ENCODE measurements at regions not wholly inside any gene's neighbourhood (a gene's known extent, or its start where the extent isn't known, plus 50 kb on each side); places are given as distances from the start of the nearest gene placed in this dataset.

- Histone ChIP-seq H3K9me3 (ENCODE audit: control insufficient read depth in 1 of 2, low read length in 2 of 2) (no peaks in the 10 kb centered on the region), H3K27ac (ENCODE audit: low read depth, low read length) (no peak overlapping the region), H3K27me3 (ENCODE audit: control insufficient read depth in 1 of 2, insufficient read depth in 2 of 2, low read length in 2 of 2) (no peaks in the 10 kb centered on the region), H3K9ac (ENCODE audit: low read depth in 1 of 2, low read length in 2 of 2) (no peak overlapping the region), H3K36me3 (ENCODE audit: control insufficient read depth in 1 of 2, insufficient read depth in 2 of 2, low read length in 2 of 2) (no peaks in the 10 kb centered on the region), H3K4me1 (ENCODE audit: control insufficient read depth in 1 of 2, insufficient read depth in 2 of 2, low read length in 2 of 2) (peaks cover 29 to 41% of the 10 kb centered on the region in 2 donors), H3K4me3 (ENCODE audit: low read depth in 1 of 2, low read length in 2 of 2) (no peak overlapping the region)
These were observed 142.6 kb downstream of the AASDH start for GRCh38 chr4:56244681-56245080.

DNA sequence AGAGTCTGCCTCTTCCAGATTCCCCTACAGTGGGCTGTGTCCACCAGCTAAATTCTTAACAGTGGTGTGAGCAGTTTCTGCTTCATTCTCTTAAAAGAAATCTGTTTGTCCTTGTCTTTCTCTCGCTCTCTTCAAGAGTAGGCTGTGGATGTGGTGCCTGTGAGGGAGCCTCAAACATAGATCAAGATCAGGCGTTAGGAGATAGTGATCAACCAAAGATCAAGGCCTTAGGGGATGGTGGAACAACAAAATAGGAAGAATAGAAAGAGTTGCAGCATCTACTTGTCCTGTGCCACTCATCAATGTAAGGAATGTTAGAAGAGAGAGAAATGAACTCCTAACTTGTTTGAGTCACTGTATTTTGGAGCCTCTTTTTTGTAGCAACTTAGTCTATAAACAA, 144.2 kb downstream of the AASDH start:
- Histone ChIP-seq H3K36me3 (ENCODE audit: control insufficient read depth in 1 of 2, insufficient read depth in 2 of 2, low read length in 2 of 2) (no peaks in the 10 kb centered on the region), H3K4me1 (ENCODE audit: control insufficient read depth in 1 of 2, insufficient read depth in 2 of 2, low read length in 2 of 2) (peaks cover 29 to 41% of the 10 kb centered on the region in 2 donors), H3K4me3 (ENCODE audit: low read depth in 1 of 2, low read length in 2 of 2) (no peak overlapping the region), H3K9ac (ENCODE audit: low read depth in 1 of 2, low read length in 2 of 2) (no peak overlapping the region), H3K27ac (ENCODE audit: low read depth, low read length) (no peak overlapping the region), H3K9me3 (ENCODE audit: control insufficient read depth in 1 of 2, low read length in 2 of 2) (no peaks in the 10 kb centered on the region), H3K27me3 (ENCODE audit: control insufficient read depth in 1 of 2, insufficient read depth in 2 of 2, low read length in 2 of 2) (no peaks in the 10 kb centered on the region)

DNA sequence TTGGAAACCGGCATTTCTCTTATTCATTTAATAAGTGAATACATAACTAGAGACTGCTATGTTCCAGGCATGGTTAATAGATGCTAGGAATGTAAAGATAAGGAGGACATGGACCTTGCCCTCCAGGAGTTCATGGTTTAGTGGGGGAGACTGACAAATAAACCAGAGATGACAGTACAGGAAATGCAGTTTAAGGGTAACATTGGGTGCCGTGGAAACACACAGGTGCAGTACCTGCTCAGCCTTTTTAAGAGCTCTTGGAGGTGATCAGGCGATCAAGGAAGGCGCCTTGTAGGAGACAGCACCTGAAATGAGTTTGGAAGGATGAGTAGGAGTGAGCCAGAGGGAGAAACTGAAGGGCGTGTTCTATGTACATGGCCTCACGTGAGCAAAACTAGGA, 145.8 kb downstream of the AASDH start:
- H3K36me3 ChIP-seq (ENCODE audit: control insufficient read depth in 1 of 2, insufficient read depth in 2 of 2, low read length in 2 of 2): no peaks in the 10 kb centered on the region
- H3K9ac ChIP-seq (ENCODE audit: low read depth in 1 of 2, low read length in 2 of 2): no peak overlapping the region
- peak overlapping the region in 1 of 2 donors; percentile 40 for H3K4me3 ChIP-seq (ENCODE audit: low read depth in 1 of 2, low read length in 2 of 2)
- H3K27ac ChIP-seq (ENCODE audit: low read depth, low read length): peak overlapping the region; percentile 5
- peaks cover 29% of the 10 kb centered on the region in 2 donors for H3K4me1 ChIP-seq (ENCODE audit: control insufficient read depth in 1 of 2, insufficient read depth in 2 of 2, low read length in 2 of 2)
- no peaks in the 10 kb centered on the region for H3K27me3 ChIP-seq (ENCODE audit: control insufficient read depth in 1 of 2, insufficient read depth in 2 of 2, low read length in 2 of 2)
- no peaks in the 10 kb centered on the region for H3K9me3 ChIP-seq (ENCODE audit: control insufficient read depth in 1 of 2, low read length in 2 of 2)

- Histone ChIP-seq H3K27me3 (ENCODE audit: control insufficient read depth in 1 of 2, insufficient read depth in 2 of 2, low read length in 2 of 2) (no peaks in the 10 kb centered on the region), H3K36me3 (ENCODE audit: control insufficient read depth in 1 of 2, insufficient read depth in 2 of 2, low read length in 2 of 2) (no peaks in the 10 kb centered on the region), H3K4me3 (ENCODE audit: low read depth in 1 of 2, low read length in 2 of 2) (peak overlapping the region in 1 of 2 donors; percentile 40), H3K9me3 (ENCODE audit: control insufficient read depth in 1 of 2, low read length in 2 of 2) (no peaks in the 10 kb centered on the region), H3K4me1 (ENCODE audit: control insufficient read depth in 1 of 2, insufficient read depth in 2 of 2, low read length in 2 of 2) (peaks cover 24 to 33% of the 10 kb centered on the region in 2 donors), H3K9ac (ENCODE audit: low read depth in 1 of 2, low read length in 2 of 2) (peak overlapping the region in 1 of 2 donors; percentile 4), H3K27ac (ENCODE audit: low read depth, low read length) (no peak overlapping the region)
These were observed 146.6 kb downstream of the AASDH start for GRCh38 chr4:56240554-56241174.

GRCh38 chr4:56238251-56238650, 149.0 kb downstream of the AASDH start:
- Histone ChIP-seq H3K36me3 (ENCODE audit: control insufficient read depth in 1 of 2, insufficient read depth in 2 of 2, low read length in 2 of 2) (no peaks in the 10 kb centered on the region), H3K4me1 (ENCODE audit: control insufficient read depth in 1 of 2, insufficient read depth in 2 of 2, low read length in 2 of 2) (peaks cover 27 to 28% of the 10 kb centered on the region in 2 donors), H3K9ac (ENCODE audit: low read depth in 1 of 2, low read length in 2 of 2) (no peak overlapping the region), H3K27me3 (ENCODE audit: control insufficient read depth in 1 of 2, insufficient read depth in 2 of 2, low read length in 2 of 2) (no peaks in the 10 kb centered on the region), H3K27ac (ENCODE audit: low read depth, low read length) (no peak overlapping the region), H3K4me3 (ENCODE audit: low read depth in 1 of 2, low read length in 2 of 2) (no peak overlapping the region), H3K9me3 (ENCODE audit: control insufficient read depth in 1 of 2, low read length in 2 of 2) (no peaks in the 10 kb centered on the region)

DNA sequence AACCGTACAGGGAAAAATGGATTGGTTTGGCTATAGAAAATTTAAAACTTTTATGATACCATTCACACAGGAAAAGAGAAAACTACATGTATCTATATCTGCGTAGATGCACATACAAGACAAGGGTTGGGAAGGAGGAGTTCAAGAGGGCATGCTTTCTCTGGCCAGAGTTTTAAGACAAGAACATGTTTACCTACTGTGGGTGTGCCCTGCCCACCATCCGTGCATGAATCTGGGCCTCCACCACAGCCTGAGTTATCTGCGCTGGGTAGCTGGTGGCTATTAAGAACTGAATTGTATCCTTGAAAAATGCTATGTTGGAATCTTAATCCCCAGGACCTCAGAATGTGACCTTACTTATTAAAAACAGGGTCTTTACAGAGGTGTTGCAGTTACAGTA, 151.6 kb downstream of the AASDH start:
- Histone ChIP-seq H3K27me3 (ENCODE audit: control insufficient read depth in 1 of 2, insufficient read depth in 2 of 2, low read length in 2 of 2) (no peaks in the 10 kb centered on the region), H3K36me3 (ENCODE audit: control insufficient read depth in 1 of 2, insufficient read depth in 2 of 2, low read length in 2 of 2) (no peaks in the 10 kb centered on the region), H3K9ac (ENCODE audit: low read depth in 1 of 2, low read length in 2 of 2) (no peak overlapping the region), H3K27ac (ENCODE audit: low read depth, low read length) (no peak overlapping the region), H3K4me3 (ENCODE audit: low read depth in 1 of 2, low read length in 2 of 2) (no peak overlapping the region), H3K4me1 (ENCODE audit: control insufficient read depth in 1 of 2, insufficient read depth in 2 of 2, low read length in 2 of 2) (peaks cover 13% of the 10 kb centered on the region in 2 donors), H3K9me3 (ENCODE audit: control insufficient read depth in 1 of 2, low read length in 2 of 2) (peaks cover 0 to 2% of the 10 kb centered on the region in 2 donors)

- Histone ChIP-seq H3K27ac (ENCODE audit: low read depth, low read length) (no peak overlapping the region), H3K27me3 (ENCODE audit: control insufficient read depth in 1 of 2, insufficient read depth in 2 of 2, low read length in 2 of 2) (no peaks in the 10 kb centered on the region), H3K36me3 (ENCODE audit: control insufficient read depth in 1 of 2, insufficient read depth in 2 of 2, low read length in 2 of 2) (no peaks in the 10 kb centered on the region), H3K4me1 (ENCODE audit: control insufficient read depth in 1 of 2, insufficient read depth in 2 of 2, low read length in 2 of 2) (peaks cover 8 to 14% of the 10 kb centered on the region in 2 donors), H3K4me3 (ENCODE audit: low read depth in 1 of 2, low read length in 2 of 2) (no peak overlapping the region), H3K9ac (ENCODE audit: low read depth in 1 of 2, low read length in 2 of 2) (no peak overlapping the region), H3K9me3 (ENCODE audit: control insufficient read depth in 1 of 2, low read length in 2 of 2) (peaks cover 0 to 2% of the 10 kb centered on the region in 2 donors)
These were observed 152.3 kb downstream of the AASDH start for GRCh38 chr4:56235011-56235410.

- Histone ChIP-seq H3K4me3 (ENCODE audit: low read depth in 1 of 2, low read length in 2 of 2) (no peak overlapping the region), H3K4me1 (ENCODE audit: control insufficient read depth in 1 of 2, insufficient read depth in 2 of 2, low read length in 2 of 2) (peaks cover 8 to 20% of the 10 kb centered on the region in 2 donors), H3K9ac (ENCODE audit: low read depth in 1 of 2, low read length in 2 of 2) (no peak overlapping the region)
These were observed 153.2 kb downstream of the AASDH start for GRCh38 chr4:56234098-56234497.

GRCh38 chr4:56231410-56231809, 155.9 kb downstream of the AASDH start:
- H3K36me3 ChIP-seq (ENCODE audit: control insufficient read depth in 1 of 2, insufficient read depth in 2 of 2, low read length in 2 of 2): no peaks in the 10 kb centered on the region
- peaks cover 8 to 31% of the 10 kb centered on the region in 2 donors for H3K4me1 ChIP-seq (ENCODE audit: control insufficient read depth in 1 of 2, insufficient read depth in 2 of 2, low read length in 2 of 2)
- H3K27ac ChIP-seq (ENCODE audit: low read depth, low read length): no peak overlapping the region
- H3K27me3 ChIP-seq (ENCODE audit: control insufficient read depth in 1 of 2, insufficient read depth in 2 of 2, low read length in 2 of 2): no peaks in the 10 kb centered on the region
- H3K9ac ChIP-seq (ENCODE audit: low read depth in 1 of 2, low read length in 2 of 2): no peak overlapping the region
- H3K9me3 ChIP-seq (ENCODE audit: control insufficient read depth in 1 of 2, low read length in 2 of 2): peaks cover 0 to 2% of the 10 kb centered on the region in 2 donors
- no peak overlapping the region for H3K4me3 ChIP-seq (ENCODE audit: low read depth in 1 of 2, low read length in 2 of 2)

More at GRCh38 chr4:56234098-56234497, 153.2 kb downstream of the AASDH start:
- H3K9me3 ChIP-seq (ENCODE audit: control insufficient read depth in 1 of 2, low read length in 2 of 2): peaks cover 0 to 2% of the 10 kb centered on the region in 2 donors
- H3K27ac ChIP-seq (ENCODE audit: low read depth, low read length): no peak overlapping the region
- no peaks in the 10 kb centered on the region for H3K36me3 ChIP-seq (ENCODE audit: control insufficient read depth in 1 of 2, insufficient read depth in 2 of 2, low read length in 2 of 2)
- H3K27me3 ChIP-seq (ENCODE audit: control insufficient read depth in 1 of 2, insufficient read depth in 2 of 2, low read length in 2 of 2): no peaks in the 10 kb centered on the region

DNA sequence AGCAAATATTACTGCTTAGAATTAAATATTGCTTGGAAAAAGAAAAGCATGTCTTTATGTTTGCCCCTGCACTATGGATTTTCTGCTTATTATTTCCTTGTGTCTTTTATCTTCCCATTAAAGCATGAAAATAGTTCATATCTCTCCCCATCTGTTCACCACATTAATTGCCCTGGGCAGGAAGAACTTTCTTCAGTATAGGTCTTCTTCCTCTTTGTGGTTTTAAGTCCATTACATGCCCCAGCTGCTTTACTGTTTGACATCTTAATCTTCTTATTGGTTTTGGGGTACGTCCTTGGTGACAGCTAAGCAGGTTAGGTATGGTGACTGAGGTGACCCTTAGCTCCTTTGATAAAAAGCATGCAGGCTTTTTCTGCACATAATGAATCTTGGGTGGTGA, 157.3 kb downstream of the AASDH start:
- no peaks in the 10 kb centered on the region for H3K27me3 ChIP-seq (ENCODE audit: control insufficient read depth in 1 of 2, insufficient read depth in 2 of 2, low read length in 2 of 2)
- H3K4me1 ChIP-seq (ENCODE audit: control insufficient read depth in 1 of 2, insufficient read depth in 2 of 2, low read length in 2 of 2): peaks cover 0 to 24% of the 10 kb centered on the region in 2 donors
- no peak overlapping the region for H3K9ac ChIP-seq (ENCODE audit: low read depth in 1 of 2, low read length in 2 of 2)
- no peaks in the 10 kb centered on the region for H3K36me3 ChIP-seq (ENCODE audit: control insufficient read depth in 1 of 2, insufficient read depth in 2 of 2, low read length in 2 of 2)
- peaks cover 0 to 2% of the 10 kb centered on the region in 2 donors for H3K9me3 ChIP-seq (ENCODE audit: control insufficient read depth in 1 of 2, low read length in 2 of 2)
- no peak overlapping the region for H3K27ac ChIP-seq (ENCODE audit: low read depth, low read length)
- no peak overlapping the region for H3K4me3 ChIP-seq (ENCODE audit: low read depth in 1 of 2, low read length in 2 of 2)
